ENCODE measurements at regions not wholly inside any gene's neighbourhood (a gene's known extent, or its start where the extent isn't known, plus 50 kb on each side); places are given as distances from the start of the nearest gene placed in this dataset.

- no peak for TF ChIP-seq RAD21 (IDR thresholded peaks at IDR 0.05; ENCODE audit: low read length)
- no peak for TF ChIP-seq POLR2A (IDR thresholded peaks at IDR 0.05; ENCODE audit: low read depth, low read length)
- no peak for TF ChIP-seq MXI1 (IDR thresholded peaks at IDR 0.05; ENCODE audit: borderline replicate concordance, low read depth, low read length)
- TF ChIP-seq, protein P1, sequence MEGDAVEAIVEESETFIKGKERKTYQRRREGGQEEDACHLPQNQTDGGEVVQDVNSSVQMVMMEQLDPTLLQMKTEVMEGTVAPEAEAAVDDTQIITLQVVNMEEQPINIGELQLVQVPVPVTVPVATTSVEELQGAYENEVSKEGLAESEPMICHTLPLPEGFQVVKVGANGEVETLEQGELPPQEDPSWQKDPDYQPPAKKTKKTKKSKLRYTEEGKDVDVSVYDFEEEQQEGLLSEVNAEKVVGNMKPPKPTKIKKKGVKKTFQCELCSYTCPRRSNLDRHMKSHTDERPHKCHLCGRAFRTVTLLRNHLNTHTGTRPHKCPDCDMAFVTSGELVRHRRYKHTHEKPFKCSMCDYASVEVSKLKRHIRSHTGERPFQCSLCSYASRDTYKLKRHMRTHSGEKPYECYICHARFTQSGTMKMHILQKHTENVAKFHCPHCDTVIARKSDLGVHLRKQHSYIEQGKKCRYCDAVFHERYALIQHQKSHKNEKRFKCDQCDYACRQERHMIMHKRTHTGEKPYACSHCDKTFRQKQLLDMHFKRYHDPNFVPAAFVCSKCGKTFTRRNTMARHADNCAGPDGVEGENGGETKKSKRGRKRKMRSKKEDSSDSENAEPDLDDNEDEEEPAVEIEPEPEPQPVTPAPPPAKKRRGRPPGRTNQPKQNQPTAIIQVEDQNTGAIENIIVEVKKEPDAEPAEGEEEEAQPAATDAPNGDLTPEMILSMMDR (conservative IDR thresholded peaks at IDR 0.05; ENCODE audit: low read depth, low read length), result no peak
Observed at GRCh38 chr17:54727624-54728023, 173.0 kb upstream of the TOM1L1 start.

All from IMR-90 (cell line).